ENCODE measurements at regions not wholly inside any gene's neighbourhood (a gene's known extent, or its start where the extent isn't known, plus 50 kb on each side); places are given as distances from the start of the nearest gene placed in this dataset.

GRCh38 chr13:76646946-76647345 lies 239.3 kb downstream of the KCTD12 start:
- DNase-seq = no peak

- no peak for DNase-seq
Measured at GRCh38 chr13:76645632-76646031, 240.6 kb downstream of the KCTD12 start.

DNA sequence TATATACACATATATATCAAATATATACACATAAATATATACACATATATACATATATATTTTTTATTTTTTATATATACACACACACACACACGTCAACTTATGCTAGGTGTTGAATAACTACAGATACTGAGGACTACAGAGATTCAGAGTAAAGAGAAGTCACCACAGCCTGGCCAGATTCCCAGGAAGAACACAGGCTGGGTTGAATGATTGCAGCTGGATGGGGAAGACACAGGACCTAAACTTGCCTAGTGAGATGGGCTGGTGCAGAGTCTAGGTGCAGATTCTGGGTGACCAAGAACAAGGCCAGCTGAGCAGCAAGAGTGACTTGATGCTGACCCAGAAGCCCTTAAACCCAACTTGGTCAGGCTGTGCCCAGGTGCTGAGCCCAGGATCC lies 241.3 kb downstream of the KCTD12 start:
- DNase-seq = no peak

- no peak for DNase-seq
Measured at GRCh38 chr13:76643596-76643995, 242.6 kb downstream of the KCTD12 start.

DNA sequence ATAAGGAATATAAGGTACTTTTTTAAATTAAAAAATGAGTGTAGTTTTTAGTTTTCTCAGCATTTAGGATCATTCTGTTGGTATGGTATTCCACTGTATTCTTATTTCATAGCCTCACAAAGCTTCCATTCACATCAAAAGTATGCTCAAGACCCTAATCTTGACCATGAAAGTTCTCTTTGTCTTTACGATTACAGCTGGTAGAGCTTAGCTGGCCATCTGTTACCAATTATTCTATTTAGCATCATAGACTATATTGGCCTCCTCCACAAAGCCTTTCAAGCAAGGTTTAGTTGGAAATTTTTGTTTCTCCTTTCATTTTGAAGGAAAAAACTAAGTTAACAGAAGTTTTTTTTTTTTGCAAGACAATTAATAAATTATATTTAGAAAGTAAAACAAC lies 245.1 kb downstream of the KCTD12 start:
- no peak for DNase-seq

DNA sequence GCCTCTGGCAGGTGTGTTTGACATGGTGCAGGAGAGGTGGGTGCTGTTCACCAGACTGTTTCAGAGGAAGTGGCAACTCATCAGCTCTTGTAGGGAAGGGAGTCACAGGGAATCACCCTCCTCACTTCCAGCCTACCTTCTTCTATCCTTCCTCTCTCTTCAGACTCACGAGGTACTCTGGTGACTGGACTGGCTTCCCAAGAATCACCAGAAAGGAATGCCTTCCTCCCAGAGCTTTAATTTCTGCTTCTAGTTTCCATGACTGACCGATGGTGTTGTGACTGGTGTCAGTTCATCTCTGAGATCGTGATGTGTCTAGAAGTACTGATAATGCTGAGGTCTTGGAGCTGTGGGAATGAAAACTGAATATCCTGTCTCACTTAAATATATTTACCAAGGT lies 247.3 kb downstream of the KCTD12 start:
- no peak for DNase-seq

GRCh38 chr13:76638181-76638580 lies 248.0 kb downstream of the KCTD12 start:
- no peak for DNase-seq

- DNase-seq = no peak
Measured at GRCh38 chr13:76637641-76638141, 248.5 kb downstream of the KCTD12 start.

DNA sequence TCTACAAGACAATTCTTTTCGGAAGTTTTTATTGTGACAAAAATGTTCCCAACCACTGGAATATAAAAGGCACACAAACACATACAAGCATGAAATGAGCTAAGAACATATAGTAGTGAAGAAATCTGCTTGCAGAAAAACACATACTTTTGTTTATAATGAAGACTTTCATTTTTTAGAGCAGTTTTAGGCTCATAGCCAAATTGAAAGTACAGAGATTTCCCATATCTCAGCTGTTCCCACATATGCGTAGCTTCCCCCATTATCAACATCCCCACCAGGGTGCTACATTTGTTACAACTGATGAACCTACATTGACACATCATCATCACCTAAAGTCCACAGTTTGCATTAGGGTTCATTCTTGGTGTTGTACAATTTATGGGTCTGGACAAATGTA lies 249.4 kb downstream of the KCTD12 start:
- DNase-seq = no peak

DNA sequence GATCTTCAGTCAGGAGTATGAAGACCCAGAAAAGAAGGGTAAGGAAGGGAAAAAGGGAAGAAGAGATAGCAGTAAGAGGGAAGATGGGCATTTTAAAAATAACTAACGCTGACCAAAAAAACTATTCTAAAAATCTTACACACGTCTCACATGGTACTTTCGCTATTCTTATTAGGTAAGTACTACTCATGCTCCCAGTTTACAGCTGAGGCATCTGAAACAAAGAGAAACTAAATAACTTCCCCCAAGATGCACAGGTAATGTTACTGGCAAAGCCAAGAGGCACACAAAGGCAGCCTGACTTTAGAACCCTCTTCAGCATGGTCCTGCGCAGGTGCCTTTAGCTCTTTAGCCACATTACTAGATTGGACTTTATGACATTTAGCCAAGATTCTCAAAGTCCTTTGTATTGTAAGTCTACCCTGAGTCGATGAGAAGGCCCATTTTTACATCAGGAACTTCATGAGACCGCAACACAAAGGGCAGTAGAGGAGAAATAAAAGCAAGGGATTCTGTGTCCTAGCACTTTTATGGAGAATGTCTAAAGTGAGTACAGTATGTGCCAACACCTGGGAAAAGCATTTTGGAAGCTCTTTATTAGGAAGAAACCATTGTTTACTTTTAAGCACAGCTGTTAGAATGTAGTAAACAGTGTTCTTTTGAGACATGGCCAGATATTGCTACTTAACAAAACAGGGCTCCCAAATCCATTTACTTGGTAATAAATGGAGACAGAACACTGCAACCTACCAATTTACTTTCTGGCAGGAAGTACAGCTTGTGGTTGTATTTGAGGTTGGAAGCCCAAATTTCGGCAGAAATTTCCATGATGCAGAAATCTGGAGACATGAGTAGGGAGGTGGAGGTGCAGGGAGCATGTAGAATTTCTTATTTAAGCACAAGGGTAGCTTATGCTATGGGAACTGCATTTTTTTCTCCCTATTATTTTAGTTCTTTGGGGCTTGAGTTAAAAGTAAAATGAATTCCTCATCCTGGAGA lies 250.7 kb downstream of the KCTD12 start:
- DNase-seq = no peak

DNA sequence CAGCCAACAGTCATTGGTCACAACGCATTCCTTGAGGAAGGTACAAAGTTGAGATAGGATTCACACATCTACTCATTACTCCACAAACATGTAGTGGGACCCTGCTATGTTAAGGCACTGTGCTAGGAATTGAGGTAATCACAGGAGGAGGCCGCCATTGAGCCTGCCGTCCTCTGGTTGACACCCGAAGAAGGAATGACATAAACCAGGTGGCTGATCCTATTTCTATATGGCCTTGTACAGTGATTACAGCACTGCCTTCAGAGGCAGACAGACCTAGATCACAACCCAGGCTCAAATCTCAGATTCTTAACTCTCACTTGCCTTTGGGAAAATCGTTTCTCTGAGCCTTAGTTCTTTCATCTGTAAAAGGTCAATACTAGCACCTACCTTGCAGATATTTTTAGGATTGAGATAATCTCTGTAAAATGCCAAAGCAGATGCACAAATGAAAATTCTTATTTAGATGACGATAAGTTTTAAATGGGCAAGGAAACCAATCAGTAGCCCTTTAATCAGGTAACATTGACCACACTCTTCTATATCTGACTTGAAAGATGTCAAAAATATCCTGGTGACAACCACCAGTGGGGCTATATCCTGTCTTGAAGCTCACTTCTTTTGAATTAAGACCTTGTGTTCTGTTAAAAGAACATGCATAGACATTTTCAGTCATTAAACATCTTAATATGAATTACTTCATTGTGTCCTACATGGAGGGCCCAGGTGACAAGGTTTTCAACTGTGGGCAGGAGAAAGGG lies 251.6 kb downstream of the KCTD12 start:
- DNase-seq = no peak

DNA sequence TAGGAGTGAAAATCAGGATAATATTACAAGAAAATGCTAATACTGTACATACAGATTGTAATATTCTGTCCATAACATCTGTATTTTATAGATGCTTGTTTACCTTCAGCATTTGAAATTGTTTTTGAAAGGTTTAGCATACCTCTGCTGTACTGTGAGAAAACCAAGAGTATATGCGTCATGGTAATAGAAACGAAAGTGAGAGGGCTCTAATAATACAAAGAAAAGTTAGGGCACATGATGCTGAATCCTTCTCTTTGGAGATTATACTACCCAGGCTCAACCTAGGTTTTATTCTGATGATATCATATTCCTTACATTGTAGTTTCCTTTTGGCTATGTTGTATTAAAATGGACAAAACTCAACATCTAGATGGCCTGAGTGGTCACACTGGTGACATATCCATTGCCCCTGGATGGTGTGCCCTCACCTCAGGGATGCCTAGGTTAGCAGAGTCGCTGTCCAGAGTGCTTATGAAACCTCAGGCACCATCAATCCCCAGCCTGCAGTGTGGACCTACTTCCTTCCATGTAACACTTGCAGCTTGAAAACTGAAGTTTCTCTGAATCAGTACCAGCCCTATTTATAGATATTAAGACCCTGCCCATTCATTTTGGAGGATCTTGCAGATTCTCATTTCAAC lies 253.7 kb downstream of the KCTD12 start:
- no peak for DNase-seq

DNA sequence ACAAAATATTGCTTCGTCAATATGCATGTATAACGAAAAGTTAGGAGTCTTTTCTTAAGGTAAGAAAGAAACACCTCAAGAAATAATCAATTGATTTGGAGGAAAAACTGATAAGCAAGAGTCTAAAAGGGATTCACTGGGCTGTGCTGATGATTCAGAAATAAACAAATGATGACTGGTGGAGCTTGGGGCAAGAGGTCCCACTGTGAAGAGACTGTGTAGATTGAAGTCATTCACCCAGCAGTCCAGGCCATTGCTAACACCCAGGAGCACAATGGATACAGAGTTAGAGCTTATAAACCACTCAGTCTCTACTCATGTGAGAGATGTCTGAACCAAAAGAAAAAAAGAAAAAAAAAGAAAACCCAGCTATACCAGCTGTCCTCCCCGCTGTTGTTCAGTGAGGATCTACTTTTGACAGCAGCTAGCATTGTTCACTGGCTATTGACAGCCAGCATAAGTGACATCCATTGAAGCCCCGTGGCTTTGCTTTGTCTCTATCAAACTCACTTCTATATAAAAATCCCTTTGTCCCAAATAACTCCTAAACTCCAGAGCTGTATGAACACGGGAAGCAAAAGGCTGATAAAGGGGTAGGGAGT lies 255.5 kb downstream of the KCTD12 start:
- no peak for DNase-seq

- no peak for DNase-seq
Measured at GRCh38 chr13:76622315-76623040, 263.7 kb downstream of the KCTD12 start.

DNA sequence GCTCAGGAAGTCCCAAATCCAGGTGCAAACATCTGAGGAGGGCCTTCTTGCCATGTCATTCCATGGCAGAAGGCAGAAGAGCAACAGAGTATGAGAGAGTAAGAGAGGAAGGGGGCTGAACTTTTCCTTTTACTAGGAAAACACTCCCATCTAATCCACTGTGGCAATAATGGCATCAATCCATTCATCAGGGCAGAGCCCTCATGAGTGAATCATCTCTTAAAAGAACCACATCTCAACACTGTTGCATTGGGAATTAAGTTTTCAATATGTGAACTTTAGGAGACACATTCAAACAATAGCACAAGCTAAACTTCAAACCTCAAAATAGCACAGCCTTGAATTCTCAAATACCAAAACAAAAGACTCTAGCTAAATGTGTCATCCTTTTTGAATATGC lies 264.5 kb downstream of the KCTD12 start:
- no peak for DNase-seq

- DNase-seq = no peak
Measured at GRCh38 chr13:76620036-76620435, 266.2 kb downstream of the KCTD12 start.

DNA sequence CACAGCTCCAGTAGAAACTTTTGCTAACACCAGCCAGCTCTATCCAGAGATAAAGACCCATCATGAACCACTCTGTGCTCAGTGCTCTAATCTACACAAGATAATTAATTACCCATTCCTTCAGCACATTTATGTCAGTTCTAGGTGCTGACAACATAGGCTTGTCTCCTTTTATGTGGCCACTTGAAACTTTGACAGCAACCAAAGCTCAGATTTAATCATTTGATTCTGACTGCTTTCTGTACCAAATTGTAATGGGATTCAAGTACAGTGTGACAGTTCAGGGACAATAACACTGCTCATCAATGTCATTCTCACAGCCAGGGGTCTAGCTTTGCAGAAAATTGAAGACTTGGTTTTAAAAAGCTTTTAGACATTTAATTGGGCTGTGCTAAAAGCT lies 266.6 kb downstream of the KCTD12 start:
- no peak for DNase-seq

DNA sequence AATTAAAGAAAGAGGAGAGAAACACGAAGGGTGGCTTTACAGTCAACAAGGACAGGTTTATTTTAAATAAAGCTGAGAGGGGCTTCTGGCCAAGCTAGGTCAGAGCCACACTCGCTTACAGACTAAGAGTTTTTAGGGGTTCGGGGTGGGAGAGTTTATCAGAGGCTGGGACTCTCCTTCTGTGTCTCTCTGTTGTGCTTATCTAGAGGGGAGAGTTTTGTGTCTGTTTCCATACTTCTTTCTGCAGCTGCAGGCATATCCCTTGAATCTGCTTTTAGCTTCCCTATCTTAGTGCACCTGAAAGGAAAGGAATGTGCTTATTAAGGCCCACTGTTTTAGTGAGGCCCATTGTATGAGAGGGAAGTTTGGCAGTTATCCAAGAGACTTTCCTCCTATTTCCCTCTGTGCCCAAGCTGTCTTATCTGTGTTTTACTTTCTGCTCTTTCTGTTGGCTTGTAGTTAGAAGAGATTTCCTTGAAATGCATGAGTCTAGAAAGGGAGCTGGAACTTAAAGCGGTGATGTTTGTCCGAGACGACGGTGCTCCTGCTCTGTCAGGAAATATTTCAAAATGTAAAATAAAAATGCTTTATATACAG lies 275.3 kb downstream of the KCTD12 start:
- DNase-seq = no peak

- DNase-seq = no peak
Measured at GRCh38 chr13:76609643-76610042, 276.6 kb downstream of the KCTD12 start.

DNA sequence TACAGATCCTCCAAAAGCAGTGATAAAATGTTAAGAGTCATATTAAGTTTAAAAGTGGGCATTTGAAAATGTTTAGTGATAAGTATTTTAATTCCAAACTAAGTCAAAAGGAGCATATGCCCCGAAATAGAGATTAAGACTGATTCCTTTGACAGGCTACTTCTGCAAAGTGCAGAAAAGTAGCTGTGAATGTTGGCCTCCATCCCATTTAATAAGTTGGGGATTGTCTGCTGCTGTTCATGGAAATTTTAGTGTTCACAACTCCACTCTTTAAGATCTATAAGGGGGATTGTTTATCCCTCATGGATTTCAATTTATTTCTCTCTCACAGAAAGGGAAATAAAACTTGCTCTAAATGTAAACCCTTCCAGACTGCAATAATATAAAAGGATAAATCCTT lies 278.3 kb downstream of the KCTD12 start:
- no peak for DNase-seq

DNA sequence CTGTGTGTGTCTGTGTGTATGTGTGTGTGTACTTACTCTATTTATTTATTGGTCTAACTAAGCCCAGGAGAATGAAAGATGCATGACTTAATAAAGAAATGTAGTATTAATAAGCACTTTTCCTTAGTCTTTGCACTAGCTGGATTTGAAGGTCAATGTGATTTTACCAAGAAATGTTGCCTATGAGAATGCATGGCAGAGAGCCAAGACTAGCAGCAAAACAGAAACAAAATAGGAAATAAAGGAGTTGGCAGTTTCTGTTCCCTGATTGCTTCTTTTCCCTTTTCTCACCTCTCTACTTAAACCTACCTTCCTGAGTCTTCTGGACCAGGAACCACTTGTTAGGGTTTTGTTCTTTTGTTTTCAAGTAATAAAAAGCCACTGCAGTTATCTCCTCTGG lies 286.1 kb downstream of the KCTD12 start:
- no peak for DNase-seq

GRCh38 chr13:76597868-76598267 lies 288.3 kb downstream of the KCTD12 start:
- DNase-seq = no peak
